HG03521 (cell line): ENCODE measurements at regions not wholly inside any gene's neighbourhood (a gene's known extent, or its start where the extent isn't known, plus 50 kb on each side); places are given as distances from the start of the nearest gene placed in this dataset.
"Not testable (repeated sequence)": the region's sequence is repeated elsewhere in the genome, so short reads cannot be mapped to it uniquely, and the experiment has no call there.

Experiments used
- ATAC-seq: cut with Tn5 transposase; IDR thresholded peaks from one replicate; pipeline ENCODE4 v1.9.1; 2021; ENCODE audit warnings: mild to moderate bottlenecking, moderate library complexity; ENCODE audit not compliant: unreplicated experiment

DNA sequence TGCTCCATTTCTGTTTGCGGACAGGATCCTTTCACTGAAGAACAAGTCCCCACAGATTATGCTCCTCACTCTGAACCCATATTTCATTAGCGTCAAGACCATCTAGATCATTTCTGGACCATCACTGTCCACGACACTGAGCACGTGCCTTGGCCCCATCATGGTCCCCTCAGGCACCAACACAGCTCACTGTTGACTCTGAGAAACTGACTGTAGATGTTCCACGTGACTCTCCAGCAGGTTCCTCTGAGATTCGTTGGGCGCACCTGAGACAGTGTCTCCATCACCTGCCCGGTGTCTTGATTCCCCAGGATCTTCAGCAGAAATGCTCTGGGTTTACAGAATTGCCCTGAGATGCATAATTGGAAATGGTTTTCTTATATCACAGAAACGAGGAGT, 985.4 kb downstream of the TMEM121 start:
- no peak for ATAC-seq

DNA sequence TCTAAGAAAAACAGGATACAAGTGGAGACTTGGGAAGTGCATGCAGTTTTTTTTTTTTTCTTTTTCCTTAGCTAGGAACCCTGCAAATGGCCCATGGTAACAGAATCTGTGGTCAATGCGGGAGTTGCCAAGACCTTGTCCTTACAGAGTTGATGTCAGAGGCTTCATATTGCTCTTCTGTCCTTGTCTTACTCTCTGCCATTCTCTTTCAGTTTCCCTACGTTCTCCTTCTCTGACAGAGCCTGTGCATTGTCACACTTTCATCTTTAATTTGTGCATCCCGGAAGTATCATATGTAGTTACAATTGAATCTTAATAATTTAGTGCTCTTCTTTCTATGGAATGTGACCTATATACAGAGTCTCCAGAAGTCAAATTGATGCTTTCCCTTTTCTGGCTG, 986.9 kb downstream of the TMEM121 start:
- no peak for ATAC-seq

DNA sequence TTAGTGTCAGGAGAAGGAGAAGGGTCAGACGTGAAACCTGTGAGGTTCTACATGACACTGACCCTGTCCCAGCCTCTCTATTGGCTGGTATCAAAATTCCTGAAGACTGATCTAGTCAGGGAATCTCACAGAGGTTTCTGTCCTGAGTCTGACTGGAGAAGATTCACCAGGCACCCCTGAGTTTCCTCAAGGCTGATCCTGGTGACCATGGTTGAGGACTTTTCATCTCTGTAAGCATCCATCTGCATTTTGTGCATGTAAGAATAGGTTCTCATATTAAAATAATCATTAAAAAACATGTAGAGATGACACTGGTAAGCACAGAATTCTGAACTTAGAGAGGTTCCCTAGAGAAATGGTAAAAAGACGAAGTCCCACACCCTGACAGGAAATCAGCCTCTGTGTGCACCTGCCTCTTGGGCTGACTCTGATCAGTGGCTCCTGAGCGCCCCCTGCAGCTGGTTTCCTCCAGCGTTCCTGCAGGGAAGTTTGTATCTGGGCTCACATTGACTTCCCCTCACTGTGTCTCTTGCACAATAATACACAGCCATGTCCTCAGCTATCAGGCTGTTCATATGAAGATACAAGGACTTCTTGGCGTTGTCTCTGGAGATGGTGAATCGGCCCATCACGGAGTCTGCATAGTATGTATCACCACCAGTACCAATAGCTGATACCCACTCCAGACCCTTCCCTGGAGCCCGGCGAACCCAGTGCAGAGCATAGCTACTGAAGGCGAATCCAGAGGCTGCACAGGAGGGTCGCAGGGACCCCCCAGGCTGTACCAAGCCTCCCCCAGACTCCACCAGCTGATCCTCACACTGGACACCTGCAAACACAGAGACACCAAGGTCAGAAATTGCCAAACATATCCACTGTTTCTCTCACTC, 991.9 kb downstream of the TMEM121 start:
- ATAC-seq: no peak

DNA sequence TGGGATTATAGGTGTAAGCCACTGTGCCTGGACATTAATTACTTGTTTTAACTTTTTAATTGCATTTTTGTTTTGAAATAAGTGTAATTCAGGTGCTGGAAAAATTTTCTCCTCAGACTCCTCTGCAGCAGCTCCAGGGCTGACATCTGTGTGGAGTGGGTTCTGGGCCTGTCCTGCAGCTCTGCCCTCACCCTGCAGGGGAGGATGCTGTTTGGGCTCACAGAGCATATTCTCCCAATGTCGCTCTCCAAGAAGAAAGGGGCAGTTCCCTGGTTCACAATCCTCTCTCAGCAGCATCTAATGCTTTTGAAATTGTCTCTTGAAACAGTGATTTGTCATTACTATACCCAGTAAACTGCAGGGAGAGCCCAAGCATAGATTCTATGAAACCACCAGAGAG, 995.7 kb downstream of the TMEM121 start:
- not testable (repeated sequence) for ATAC-seq

DNA sequence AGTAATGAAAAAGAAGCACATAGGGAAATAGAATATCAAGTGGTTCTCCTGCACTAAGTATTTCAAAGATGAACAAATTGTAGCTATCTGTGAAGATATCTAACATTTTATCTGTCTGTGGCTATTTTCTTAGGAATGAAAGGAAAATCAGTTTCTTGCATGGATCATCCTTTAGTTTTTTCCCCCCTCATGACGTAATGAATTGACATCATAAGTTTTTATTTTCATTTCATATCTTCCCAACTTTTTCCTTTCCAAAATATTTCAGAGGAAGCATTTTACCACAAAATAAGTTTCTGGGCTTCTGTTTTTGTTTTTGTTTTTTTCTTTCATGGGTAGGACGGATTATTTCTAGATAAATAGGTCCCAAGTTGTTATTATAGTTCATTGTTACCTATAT, 996.6 kb downstream of the TMEM121 start:
- no peak for ATAC-seq

DNA sequence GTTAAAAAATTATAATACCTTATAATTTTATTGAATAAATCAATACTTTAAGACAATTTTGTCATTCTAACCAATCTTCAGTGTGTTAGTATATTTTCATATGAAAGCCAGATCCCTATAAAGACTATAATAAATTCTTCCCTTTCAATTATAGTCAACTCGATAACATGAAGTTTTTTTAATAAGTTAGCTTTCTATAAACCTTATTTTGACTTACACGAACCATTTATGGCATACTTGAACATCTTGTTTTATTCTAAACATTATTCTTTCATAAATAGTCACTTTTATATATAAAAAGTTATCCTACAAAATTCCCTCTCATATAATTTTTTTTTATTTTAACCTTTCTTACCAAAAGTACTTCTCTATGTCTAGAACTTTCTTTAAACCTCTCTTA, 1002.3 kb downstream of the TMEM121 start:
- ATAC-seq: no peak

DNA sequence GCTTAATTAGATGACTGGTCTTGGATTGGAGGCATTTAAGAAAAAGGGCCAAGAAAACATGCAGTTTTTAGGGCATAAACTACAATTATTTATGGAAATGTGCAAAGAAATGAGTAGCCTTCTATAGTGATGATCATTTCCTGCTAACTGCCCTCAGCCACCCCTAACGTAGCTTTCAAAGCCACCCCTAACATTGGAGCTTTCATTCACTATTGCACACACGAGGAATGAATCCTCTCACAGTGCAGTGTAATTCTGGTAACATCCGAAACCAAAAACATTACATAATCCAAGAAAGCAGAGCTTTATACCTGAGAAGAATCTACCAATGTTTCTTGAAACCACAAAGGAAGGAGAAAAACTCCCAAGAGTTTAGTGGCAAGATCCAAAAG, 1003.6 kb downstream of the TMEM121 start:
- no peak for ATAC-seq

DNA sequence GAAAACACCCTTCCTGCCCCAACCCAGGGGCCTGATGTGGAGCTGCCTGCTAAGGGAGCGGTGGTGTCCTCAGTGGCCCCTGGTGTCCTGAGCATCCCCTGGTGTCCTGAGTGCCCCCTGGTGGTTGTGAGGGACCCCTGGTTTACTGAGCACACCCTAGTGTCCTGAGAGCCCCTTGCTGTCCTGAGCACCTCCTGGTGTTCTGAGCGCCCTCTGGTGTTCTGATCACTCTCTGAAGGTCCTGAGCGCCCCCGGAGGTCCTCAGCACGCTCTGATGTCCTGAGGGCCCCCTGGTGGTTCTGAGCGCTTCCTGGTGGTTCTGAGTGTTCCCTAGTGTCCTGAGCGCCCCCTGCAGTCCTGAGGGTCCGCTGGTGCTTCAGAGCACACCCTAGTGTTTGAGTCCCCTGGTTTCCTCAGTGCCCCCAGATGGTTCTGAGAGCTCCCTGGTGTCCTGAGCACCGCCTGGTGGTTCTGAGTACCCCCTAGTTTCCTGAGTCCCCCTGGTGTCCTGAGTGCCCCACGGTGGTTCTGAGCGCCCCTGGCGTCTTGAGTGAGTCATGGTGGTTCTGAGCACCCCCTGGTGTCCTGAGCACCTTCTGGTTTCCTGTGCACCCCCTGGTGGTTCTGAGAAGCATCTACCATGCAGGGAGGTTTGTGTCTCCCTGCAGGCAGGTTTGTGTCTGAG, 1004.2 kb downstream of the TMEM121 start:
- peak; percentile 83 for ATAC-seq

DNA sequence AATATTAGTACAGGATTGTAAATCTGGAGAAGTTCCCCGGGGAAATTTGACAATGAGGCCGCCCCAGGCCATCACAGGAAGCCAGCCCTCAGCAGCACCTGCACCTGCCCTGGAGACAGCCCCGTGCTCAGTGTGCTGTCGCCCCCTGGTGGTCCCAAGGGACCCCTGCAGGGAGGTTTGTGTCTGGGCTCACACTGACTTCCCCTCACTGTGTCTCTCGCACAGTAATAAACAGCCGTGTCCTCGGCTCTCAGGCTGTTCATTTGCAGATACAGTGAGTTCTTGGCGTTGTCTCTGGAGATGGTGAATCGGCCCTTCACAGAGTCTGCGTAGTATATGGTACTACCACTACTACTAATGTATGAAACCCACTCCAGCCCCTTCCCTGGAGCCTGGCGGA, 1011.2 kb downstream of the TMEM121 start:
- ATAC-seq: not testable (repeated sequence)

DNA sequence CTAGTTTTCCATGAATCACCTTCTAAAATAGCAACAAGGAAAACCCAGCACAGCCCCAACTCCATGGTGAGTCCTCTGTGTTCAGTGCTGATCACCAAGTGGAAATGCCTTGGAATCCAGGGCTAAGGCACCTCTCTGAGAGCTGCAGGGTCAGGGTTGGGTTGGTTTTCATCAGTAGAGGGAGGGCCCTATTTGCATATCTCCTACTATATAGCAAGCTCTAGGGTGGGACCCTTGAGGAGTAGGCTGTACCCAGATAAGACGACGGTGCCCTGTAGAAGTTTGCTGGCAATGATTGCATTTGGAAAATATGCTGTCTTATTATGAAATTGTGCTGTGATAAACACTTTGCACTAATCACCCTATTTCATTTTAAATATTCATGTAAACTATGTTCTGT, 1011.8 kb downstream of the TMEM121 start:
- no peak for ATAC-seq

DNA sequence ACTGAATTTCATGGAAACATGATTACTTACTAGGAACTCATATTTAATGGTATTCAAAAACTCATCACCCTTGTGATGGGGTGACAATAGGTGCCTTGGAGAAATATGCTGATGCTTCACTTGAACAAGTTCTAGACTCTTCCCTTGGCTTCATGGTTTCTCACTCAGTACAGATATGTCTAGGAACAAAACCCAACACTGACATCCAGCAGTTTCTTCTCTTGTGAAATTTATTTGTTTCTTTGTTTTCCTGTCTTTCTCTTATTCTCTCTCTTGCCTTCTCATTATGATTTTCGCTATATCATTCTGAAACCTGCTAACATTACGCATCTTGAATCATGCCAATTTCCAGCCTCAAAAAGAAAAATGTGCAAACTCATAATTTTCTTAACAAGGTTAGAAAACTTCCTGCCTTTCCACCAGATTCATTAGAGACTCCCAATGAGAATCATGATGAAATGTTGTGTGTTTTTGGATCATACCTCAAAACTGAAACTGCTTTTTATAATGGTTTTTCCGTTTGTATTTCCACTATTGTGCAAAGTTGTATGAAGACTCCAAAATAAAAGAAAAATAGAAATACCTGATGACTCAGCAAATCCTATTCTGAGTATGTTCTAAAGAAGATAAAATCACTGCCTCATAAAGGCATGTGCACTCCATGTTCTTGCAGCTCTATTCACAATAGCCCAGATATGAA, 1021.5 kb downstream of the TMEM121 start:
- ATAC-seq: no peak

DNA sequence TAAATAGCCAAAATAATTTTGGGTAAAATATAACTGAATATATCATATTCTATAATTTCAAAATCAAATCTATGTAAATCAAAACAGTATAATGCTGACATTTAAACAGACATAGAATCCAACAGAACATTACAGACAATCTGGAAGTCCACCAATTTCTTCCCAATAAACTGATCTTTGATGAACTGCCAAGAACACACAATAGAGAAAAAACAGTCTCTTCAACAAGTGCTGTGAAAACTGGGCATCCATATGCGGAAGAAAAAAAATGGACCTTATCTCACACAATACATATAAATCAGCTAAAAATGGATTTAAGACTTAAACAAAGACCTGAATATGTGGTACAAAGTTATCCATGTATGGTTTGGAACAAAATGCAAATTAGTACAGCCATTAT, 1022.7 kb downstream of the TMEM121 start:
- no peak for ATAC-seq

DNA sequence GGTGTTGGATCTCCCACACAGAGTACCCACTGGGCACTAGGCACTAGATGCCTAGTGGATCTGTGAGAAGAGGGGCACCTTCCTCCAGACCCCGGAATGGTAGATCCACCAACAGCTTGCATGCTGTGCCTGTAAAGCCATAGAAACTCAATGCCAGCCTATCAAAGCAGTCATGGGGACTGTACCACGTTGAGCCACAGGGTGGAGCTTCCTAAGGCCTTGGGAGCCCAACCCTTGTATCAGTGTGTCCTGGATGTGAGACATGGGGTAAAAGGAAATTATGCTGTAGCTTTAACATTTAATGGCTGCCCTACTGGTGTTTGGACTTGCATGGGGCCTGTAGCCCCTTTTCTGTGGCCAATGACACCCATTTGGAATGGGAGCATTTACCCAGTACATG, 1024.9 kb downstream of the TMEM121 start:
- ATAC-seq: no peak

DNA sequence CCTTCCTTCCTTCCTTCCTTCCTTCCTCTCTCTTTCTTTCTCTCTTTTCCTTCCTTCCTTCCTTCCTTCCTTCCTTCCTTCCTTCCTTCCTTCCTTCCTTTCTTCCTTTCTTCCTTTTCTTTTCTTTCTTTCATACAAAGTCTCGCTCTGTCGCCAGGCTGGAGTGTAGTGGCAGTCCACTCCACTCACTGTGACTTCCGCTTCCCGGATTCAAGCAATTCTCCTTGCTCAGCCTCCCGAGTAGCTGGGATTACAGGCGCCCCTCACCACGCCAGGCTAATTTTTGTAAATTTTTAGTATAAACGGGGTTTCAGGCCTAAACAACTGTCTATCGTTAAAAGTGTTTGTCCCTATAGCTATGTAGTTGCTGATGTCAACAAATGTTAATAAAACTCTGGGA, 1029.8 kb downstream of the TMEM121 start:
- not testable (repeated sequence) for ATAC-seq

DNA sequence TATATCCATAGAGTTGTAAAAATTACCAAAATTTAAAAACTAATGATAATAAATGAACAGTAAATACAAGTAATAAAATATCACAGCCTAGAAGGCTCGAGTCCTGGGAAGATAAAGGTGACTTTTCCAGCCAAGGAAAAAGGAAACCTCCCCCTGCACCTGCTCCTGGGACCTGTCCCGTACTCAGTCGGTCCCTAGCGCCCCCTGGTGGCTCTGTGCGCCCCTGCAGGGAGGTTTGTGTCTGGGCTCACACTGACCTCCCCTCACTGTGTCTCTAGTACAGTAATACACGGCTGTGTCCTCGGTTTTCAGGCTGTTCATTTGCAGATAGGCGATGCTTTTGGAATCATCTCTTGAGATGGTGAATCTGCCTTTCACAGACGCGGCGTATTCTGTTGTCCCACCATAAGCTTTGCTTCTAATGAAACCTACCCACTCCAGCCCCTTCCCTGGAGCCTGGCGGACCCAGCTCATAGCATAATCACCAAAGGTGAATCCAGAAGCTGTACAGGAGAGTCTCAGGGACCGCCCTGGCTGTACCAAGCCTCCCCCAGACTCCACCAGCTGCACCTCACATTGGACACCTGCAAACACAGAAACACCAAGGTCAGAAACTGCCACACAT, 1030.4 kb downstream of the TMEM121 start:
- ATAC-seq: no peak

DNA sequence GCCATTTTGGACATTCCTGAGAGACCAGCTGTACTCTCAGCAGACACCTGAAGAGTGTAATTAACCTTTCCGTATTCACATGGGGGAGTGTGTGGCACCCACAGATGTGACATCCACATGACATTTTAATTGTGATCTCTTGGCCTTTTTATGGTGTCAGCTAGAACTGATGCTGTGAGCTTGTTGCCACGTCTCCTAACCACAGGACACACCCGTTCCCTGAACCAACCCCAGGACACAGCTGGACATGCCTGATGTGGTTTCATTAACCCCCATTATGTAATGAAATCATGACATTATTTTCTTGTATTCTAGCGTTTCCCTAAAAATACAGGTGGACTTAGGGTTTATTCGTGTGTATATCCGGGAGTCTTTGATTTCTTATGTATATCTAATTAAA, 1036.1 kb downstream of the TMEM121 start:
- no peak for ATAC-seq

DNA sequence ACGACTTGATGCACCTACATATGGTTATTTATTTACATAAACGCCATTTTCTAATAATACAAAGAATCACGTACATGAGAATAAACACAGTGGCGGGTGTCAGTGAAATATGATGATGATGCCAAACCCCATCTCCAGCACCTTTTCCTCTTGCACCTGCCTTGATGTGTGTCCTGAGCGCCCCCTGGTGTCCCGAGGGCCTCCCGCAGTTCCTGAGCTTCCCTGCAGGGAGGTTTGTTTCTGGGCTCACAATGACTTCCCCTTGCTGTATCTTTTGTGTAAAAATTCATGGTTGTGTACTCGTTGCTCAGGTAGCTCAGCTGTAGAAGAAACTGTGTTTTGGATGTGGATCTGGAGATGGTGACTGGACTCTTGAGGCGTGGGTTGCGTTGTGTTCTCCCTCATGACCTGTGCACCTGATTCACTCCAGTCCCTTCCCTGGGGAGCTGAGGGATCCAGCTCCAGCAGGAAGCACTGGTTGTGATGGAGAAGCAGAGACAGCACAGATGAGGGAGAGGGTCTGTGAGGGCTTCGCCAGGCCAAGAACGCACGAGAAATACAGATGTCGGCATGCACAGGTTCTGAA, 1037.8 kb downstream of the TMEM121 start:
- ATAC-seq: peak; percentile 53

DNA sequence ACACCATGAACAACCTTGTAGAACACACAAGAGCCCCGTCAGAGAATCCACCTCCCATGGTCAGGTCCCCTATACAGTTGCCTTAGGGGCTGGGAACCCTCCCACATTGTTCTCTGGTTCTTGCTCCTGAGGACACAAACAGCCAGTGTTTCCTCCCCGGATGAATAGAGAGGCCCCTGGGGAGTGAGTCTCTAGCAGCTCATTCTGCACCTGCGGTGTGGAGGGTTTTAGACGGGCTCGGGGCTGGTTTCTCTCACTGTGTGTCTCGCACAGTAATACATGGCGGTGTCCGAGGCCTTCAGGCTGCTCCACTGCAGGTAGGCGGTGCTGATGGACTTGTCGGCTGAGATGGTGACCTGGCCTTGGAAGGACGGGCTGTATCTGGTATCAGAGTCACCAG, 1052.1 kb downstream of the TMEM121 start:
- ATAC-seq: no peak

DNA sequence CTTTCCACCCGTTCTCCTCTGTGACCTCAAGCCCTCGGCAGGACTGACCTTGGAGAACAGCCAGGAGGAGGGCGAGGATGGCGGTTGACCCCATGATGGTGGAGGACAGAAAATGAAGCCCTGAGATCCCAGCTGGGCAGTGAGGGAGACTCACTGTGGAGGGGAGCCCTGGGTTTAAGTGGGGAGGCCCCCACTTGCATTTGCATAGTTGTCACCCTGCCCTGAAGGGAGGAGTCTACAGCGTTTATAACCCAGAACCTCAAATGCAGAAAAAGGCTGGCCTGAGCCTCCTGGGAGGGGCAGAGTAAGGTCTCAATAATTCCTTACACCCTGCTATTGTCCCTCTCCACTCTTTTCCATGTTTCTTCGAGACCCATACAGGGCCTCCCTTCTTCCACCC, 1052.7 kb downstream of the TMEM121 start:
- no peak for ATAC-seq

DNA sequence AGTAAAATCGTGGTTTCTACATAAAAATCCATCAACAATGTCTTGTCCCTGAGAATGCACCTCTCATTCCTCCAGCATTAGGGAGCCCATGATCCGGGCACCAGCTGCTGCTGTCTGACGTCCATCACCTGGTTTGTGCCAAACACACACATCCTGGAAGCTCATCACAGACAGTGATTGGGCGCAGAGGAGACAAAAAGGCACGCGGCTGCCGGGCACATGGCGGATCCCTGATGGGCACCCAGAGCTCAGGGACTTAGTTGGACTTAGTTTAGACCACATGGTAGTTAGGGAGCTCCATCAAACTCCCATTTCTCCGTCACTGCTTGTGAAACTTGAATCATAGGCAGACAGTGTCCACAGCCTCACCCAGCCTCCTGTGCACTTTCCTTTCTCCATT, 1059.3 kb downstream of the TMEM121 start:
- ATAC-seq: no peak

DNA sequence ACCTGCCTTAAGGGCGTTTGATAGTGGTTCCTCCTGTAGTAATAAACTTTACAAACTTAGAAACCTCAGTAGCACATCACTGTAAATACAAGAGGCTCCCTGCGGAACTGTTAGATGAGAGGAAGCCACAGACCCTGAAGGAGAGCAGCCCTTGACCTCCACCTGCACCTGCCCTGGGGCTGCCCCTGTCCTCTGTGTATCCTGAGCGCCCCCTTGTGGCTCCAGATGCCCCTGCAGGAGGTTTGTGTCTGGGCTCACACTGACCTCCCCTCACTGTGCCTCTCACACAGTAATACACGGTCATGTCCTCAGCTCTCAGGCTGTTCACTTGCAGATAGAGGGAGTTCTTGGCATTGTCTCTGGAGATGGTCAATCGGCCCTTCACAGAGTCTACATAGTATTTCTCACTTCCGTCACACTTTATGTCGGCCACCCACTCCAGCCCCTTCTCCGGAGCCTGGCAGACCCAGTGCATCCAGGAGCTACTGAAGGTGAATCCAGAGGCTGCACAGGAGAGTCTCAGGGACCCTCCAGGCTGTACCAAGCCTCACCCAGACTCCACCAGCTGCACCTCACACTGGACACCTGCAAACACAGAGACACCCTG, 1059.8 kb downstream of the TMEM121 start:
- peak; percentile 73 for ATAC-seq
